HG02571 (cell line): ENCODE measurements at regions not wholly inside any gene's neighbourhood (a gene's known extent, or its start where the extent isn't known, plus 50 kb on each side); places are given as distances from the start of the nearest gene placed in this dataset.
"Not testable (repeated sequence)": the region's sequence is repeated elsewhere in the genome, so short reads cannot be mapped to it uniquely, and the experiment has no call there.

Experiments used
- ATAC-seq: cut with Tn5 transposase; IDR thresholded peaks from one replicate; pipeline ENCODE4 v1.9.1; 2021; ENCODE audit warnings: mild to moderate bottlenecking, moderate library complexity; ENCODE audit not compliant: unreplicated experiment

GRCh38 chr7:35853194-35853593 lies 52.3 kb downstream of the SEPTIN7 start:
- ATAC-seq, result not testable (repeated sequence)

GRCh38 chr7:35854311-35854710 lies 53.5 kb downstream of the SEPTIN7 start:
- no peak for ATAC-seq

- ATAC-seq, result no peak
Measured at GRCh38 chr7:35856175-35856574, 55.3 kb downstream of the SEPTIN7 start.

- ATAC-seq, result no peak
Measured at GRCh38 chr7:35860664-35861063, 59.8 kb downstream of the SEPTIN7 start.

GRCh38 chr7:35865287-35865686 lies 64.4 kb downstream of the SEPTIN7 start:
- ATAC-seq, result no peak

- no peak for ATAC-seq
Measured at GRCh38 chr7:35866186-35866585, 65.3 kb downstream of the SEPTIN7 start.

- ATAC-seq, result not testable (repeated sequence)
Measured at GRCh38 chr7:35869117-35869516, 68.3 kb downstream of the SEPTIN7 start.

GRCh38 chr7:35869810-35870209 lies 69.0 kb downstream of the SEPTIN7 start:
- ATAC-seq, result no peak

GRCh38 chr7:35871856-35872255 lies 71.0 kb downstream of the SEPTIN7 start:
- no peak for ATAC-seq

GRCh38 chr7:35874886-35875285 lies 74.0 kb downstream of the SEPTIN7 start:
- ATAC-seq, result no peak

- ATAC-seq, result no peak
Measured at GRCh38 chr7:35875292-35875691, 74.4 kb downstream of the SEPTIN7 start.

GRCh38 chr7:35878351-35878750 lies 77.5 kb downstream of the SEPTIN7 start:
- ATAC-seq, result no peak

- ATAC-seq, result not testable (repeated sequence)
Measured at GRCh38 chr7:35887430-35887829, 86.6 kb downstream of the SEPTIN7 start.

- no peak for ATAC-seq
Measured at GRCh38 chr7:35889001-35889400, 88.1 kb downstream of the SEPTIN7 start.

GRCh38 chr7:35889870-35890269 lies 89.0 kb downstream of the SEPTIN7 start:
- no peak for ATAC-seq

- no peak for ATAC-seq
Measured at GRCh38 chr7:35891004-35891830, 90.4 kb downstream of the SEPTIN7 start.

- no peak for ATAC-seq
Measured at GRCh38 chr7:35893649-35894048, 92.8 kb downstream of the SEPTIN7 start.

- no peak for ATAC-seq
Measured at GRCh38 chr7:35894721-35895120, 93.9 kb downstream of the SEPTIN7 start.

- no peak for ATAC-seq
Measured at GRCh38 chr7:35900651-35901050, 99.8 kb downstream of the SEPTIN7 start.

- ATAC-seq, result no peak
Measured at GRCh38 chr7:35905555-35905954, 104.7 kb downstream of the SEPTIN7 start.

- ATAC-seq, result no peak
Measured at GRCh38 chr7:35906191-35906908, 105.5 kb downstream of the SEPTIN7 start.
